K562 (cell line): ENCODE measurements at regions not wholly inside any gene's neighbourhood (a gene's known extent, or its start where the extent isn't known, plus 50 kb on each side); places are given as distances from the start of the nearest gene placed in this dataset.
A peak's percentile ranks its signal among the peaks of the same experiment; 100 is the strongest.

Experiments
- ATAC-seq: fragments of 200-7000 bp; cut with Tn5 transposase; 3 replicates; pipeline ENCODE4 v1.9.1; 2020; ENCODE audit warnings: moderate library complexity
- BruUV-seq: library from RNA; stranded (reverse); fragments of 400-500 nt; replicated peaks from 2 replicates; lab custom pipeline; 2021; lab: Mats Ljungman, UMichigan
- CTCF ChIA-PET: fragments of 300-600 bp; formaldehyde crosslinking; extraction: SDS; loops from one replicate; lab custom pipeline; 2021; ENCODE audit warnings: low intra/inter-chr PET ratio; lab: Yijun Ruan, JAX
- POLR2A ChIA-PET: fragments of 300-600, 350-650 bp; sonication (Branson Sonifier 250); formaldehyde crosslinking; extraction: SDS; loops from one replicate; lab custom pipeline; 2021; ENCODE audit warnings: antibody characterized with exemption, inconsistent platforms; lab: Yijun Ruan, JAX
- DNase-seq, 4 experiments: peaks; one replicate each; pipeline versions ENCODE4 v3.0.0 to v3.0.0-alpha.2; 2011 to 2018; ENCODE audit warnings: low spot score in 3 of 4, mixed read lengths in 3 of 4; ENCODE audit errors: extremely low read depth in 1 of 4
- FAIRE-seq: peaks from 2 replicates; lab custom pipeline; 2011; peaks lifted over from hg19 to GRCh38; lab: Jason Lieb, UNC
- H2AFZ ChIP-seq: 2 replicates; pipeline ENCODE4 v1.6.0; 2011; ENCODE audit warnings: low read depth, low read length, control low read depth, inconsistent platforms
- H3K27ac ChIP-seq: fragments of 200-600 bp; 3 replicates; pipeline ENCODE4 v1.8.0; 2011; ENCODE audit warnings: low read depth, mild to moderate bottlenecking, control low read depth, inconsistent platforms, low read length, moderate library complexity, mixed read lengths; ENCODE audit errors: extremely low read depth
- H3K27me3 ChIP-seq, 2 experiments: fragments of 300-600 bp in 1 of 2; 2 replicates in 1 of 2; 3 replicates in 1 of 2; pipeline versions ENCODE4 v1.6.0 to v1.8.0; 2011; ENCODE audit warnings: inconsistent platforms in 2 of 2, low read length in 2 of 2, mild to moderate bottlenecking in 1 of 2, mixed read lengths in 1 of 2, moderate library complexity in 1 of 2; ENCODE audit not compliant: control insufficient read depth in 2 of 2, insufficient read depth in 2 of 2
- H3K36me3 ChIP-seq: fragments of 300-600 bp; 3 replicates; pipeline ENCODE4 v1.8.0; 2011; ENCODE audit warnings: mild to moderate bottlenecking, low read length, inconsistent platforms; ENCODE audit not compliant: control insufficient read depth, insufficient read depth
- H3K4me1 ChIP-seq, 2 experiments: fragments of 200-600 bp in 1 of 2; replicated peaks in 1 of 2; 2 replicates in 1 of 2; 3 replicates in 1 of 2; pipeline versions ENCODE4 v1.5.1 to v1.8.0; 2011; ENCODE audit warnings: inconsistent platforms in 2 of 2, low read length in 2 of 2, mild to moderate bottlenecking in 1 of 2, mixed read lengths in 1 of 2, moderate library complexity in 1 of 2; ENCODE audit not compliant: control insufficient read depth in 2 of 2, insufficient read depth in 2 of 2
- H3K4me2 ChIP-seq: 2 replicates; pipeline ENCODE4 v1.6.1; 2011; ENCODE audit warnings: low read length, control low read depth, inconsistent platforms, mixed read lengths; ENCODE audit not compliant: insufficient read depth
- H3K4me3 ChIP-seq: fragments of 200-600 bp; sonication (generic), shearing (Covaris generic); 2 replicates; pipeline ENCODE4 v1.5.1; 2016; ENCODE audit warnings: control low read depth, inconsistent platforms
- H3K79me2 ChIP-seq: fragments of 200-600 bp; 3 replicates; pipeline ENCODE4 v1.8.0; 2011; ENCODE audit warnings: low read length, inconsistent platforms; ENCODE audit not compliant: control insufficient read depth, insufficient read depth
- H3K9ac ChIP-seq, 2 experiments: 2 replicates each; pipeline versions ENCODE4 v1.6.0 to v1.6.1; 2011; ENCODE audit warnings: low read depth in 2 of 2, low read length in 2 of 2, control low read depth in 1 of 2, inconsistent platforms in 1 of 2, mild to moderate bottlenecking in 1 of 2, mixed read lengths in 1 of 2; ENCODE audit not compliant: insufficient read depth in 1 of 2
- H3K9me1 ChIP-seq: one replicate; pipeline ENCODE4 v1.6.0; 2011; ENCODE audit warnings: inconsistent platforms, mild to moderate bottlenecking, low read length, moderate library complexity; ENCODE audit not compliant: control insufficient read depth, insufficient read depth
- H3K9me3 ChIP-seq: replicated peaks from 2 replicates; pipeline ENCODE4 v1.5.1; 2011; ENCODE audit warnings: low read depth, low read length, inconsistent platforms; ENCODE audit not compliant: control insufficient read depth, insufficient read depth
- H4K20me1 ChIP-seq: replicated peaks from 2 replicates; pipeline ENCODE4 v1.6.1; 2011; ENCODE audit warnings: low read length, inconsistent platforms, mixed read lengths; ENCODE audit not compliant: control insufficient read depth, insufficient read depth
- ETV6 ChIP-seq, 3 experiments: fragments of 150-350 bp in 1 of 3; sonication (generic) in 1 of 3; formaldehyde crosslinking in 1 of 3; IDR thresholded peaks; 2 replicates each; pipeline versions ENCODE4 v1.6.1 to v1.8.0; 2014 to 2022; ENCODE audit warnings: borderline replicate concordance in 2 of 3, low read depth in 2 of 3, antibody characterized with exemption in 1 of 3, low read length in 1 of 3, mild to moderate bottlenecking in 1 of 3, missing genetic modification reagents in 1 of 3
- NCOR1 ChIP-seq: fragments of 450-650 bp; IDR thresholded peaks from 2 replicates; pipeline ENCODE4 v1.6.1; 2016; ENCODE audit warnings: mild to moderate bottlenecking, moderate library complexity
- NFATC3 ChIP-seq: fragments of 450-650 bp; IDR thresholded peaks from 2 replicates; pipeline ENCODE4 v1.6.1; 2017; ENCODE audit warnings: mild to moderate bottlenecking
- SAP30 ChIP-seq: fragments of 200-600 bp; sonication (generic); IDR thresholded peaks from 2 replicates; pipeline ENCODE4 v1.6.1; 2012; ENCODE audit warnings: borderline replicate concordance, low read depth, mild to moderate bottlenecking, moderate library complexity, low read length, control low read depth, inconsistent platforms; ENCODE audit not compliant: insufficient read depth, poor library complexity, severe bottlenecking
- SMAD3 ChIP-seq: fragments of 450-650 bp; formaldehyde crosslinking; conservative IDR thresholded peaks from 2 replicates; pipeline ENCODE4 v1.4.0; 2020; ENCODE audit warnings: mild to moderate bottlenecking
- ZNF184 ChIP-seq: sonication (generic); formaldehyde crosslinking; IDR thresholded peaks from 2 replicates; pipeline ENCODE4 v1.5.0; 2020; ENCODE audit warnings: missing genetic modification reagents
- ZNF316 ChIP-seq: fragments of 450-650 bp; IDR thresholded peaks from 2 replicates; pipeline ENCODE4 v1.6.1; 2016
- WGBS: fragments of 100-300 bp; shearing (Covaris generic); methylation state at CpG from one replicate; pipeline ENCODE4 v1.1.6; 2016; ENCODE audit warnings: low coverage, mixed read lengths; ENCODE audit not compliant: insufficient coverage; ENCODE audit errors: missing lambda C conversion rate; 5-methylcytosine and 5-hydroxymethylcytosine counted together
- in situ Hi-C: fragments of 300-500 bp; cut with MboI; formaldehyde crosslinking; loops from 4 replicates; pipeline ENCODE4 v1.15.0; 2018; ENCODE audit warnings: inconsistent platforms, mixed read lengths
- intact Hi-C: fragments of 100-400 bp; cut with micrococcal nuclease; formaldehyde crosslinking; loops from 2 replicates; pipeline ENCODE4 v1.14.2; 2022

GRCh38 chr6:14306151-14306906, 188.8 kb downstream of the CD83 start:
- intact Hi-C loops, result no loop called here
- Histone ChIP-seq H3K79me2 (no peaks in the 10 kb centered on the region), H3K27me3 (peaks cover 19 to 29% of the 10 kb centered on the region in 2 experiments; a peak in 3 of 5 replicates), H3K4me2 (no peak overlapping the region), H2AFZ (no peak overlapping the region), H3K9me3 (no peaks in the 10 kb centered on the region), H3K27ac (no peak overlapping the region), H3K4me1 (no peaks in the 10 kb centered on the region; a peak in 1 of 5 replicates), H3K9me1 (no peaks in the 10 kb centered on the region), H3K4me3 (no peak overlapping the region), H3K9ac (no peak overlapping the region), H4K20me1 (no peaks in the 10 kb centered on the region), H3K36me3 (no peaks in the 10 kb centered on the region)
- in situ Hi-C loops, result no loop called here
- ChIA-PET CTCF (no interaction called here), POLR2A (interaction anchor here (0.6 to 1.1 kb wide), 3 partner anchors 10 to 1125 kb away, joined by 3 to 6 read pairs (median 3); no protein-coding TSS in a partner anchor)
- ATAC-seq (no peak), FAIRE-seq (no peak), DNase-seq (no peak)
- TF ChIP-seq ETV6 (IDR thresholded peaks at IDR 0.05; ENCODE audit: borderline replicate concordance in 1 of 2, low read depth in 2 of 2, low read length in 1 of 2) (no peak), ETV6 (CRISPR knock-in tag; IDR thresholded peaks at IDR 0.05; ENCODE audit: borderline replicate concordance) (no peak), ZNF184 (no peak), NFATC3 (no peak), NCOR1 (no peak), SAP30 (no peak), ZNF316 (peak; percentile 13; the same call in 1 of the 2 replicates), SMAD3 (CRISPR knock-in tag) (no peak)
- WGBS, result 1% methylated on average over 11 of the region's 11 CpGs
- BruUV-seq, result no TSS peak
